PC-9 (cell line): ENCODE measurements at regions not wholly inside any gene's neighbourhood (a gene's known extent, or its start where the extent isn't known, plus 50 kb on each side); places are given as distances from the start of the nearest gene placed in this dataset.
"Not testable (repeated sequence)": the region's sequence is repeated elsewhere in the genome, so short reads cannot be mapped to it uniquely, and the experiment has no call there.

ENCODE experiments used
- BruUV-seq: library from RNA; stranded (reverse); fragments of 400-500 nt; replicated peaks from 2 replicates; lab custom pipeline; 2021; lab: Mats Ljungman, UMichigan
- CTCF ChIA-PET: fragments of 300-600 bp; sonication (Branson Sonifier 250); formaldehyde crosslinking; loops from one replicate; lab custom pipeline; 2022; ENCODE audit warnings: antibody characterized with exemption; lab: Charles Lee
- POLR2A ChIA-PET: fragments of 300-600 bp; sonication (Branson Sonifier 250); formaldehyde crosslinking; loops from one replicate; lab custom pipeline; 2022; ENCODE audit warnings: antibody characterized with exemption; ENCODE audit not compliant: unreplicated experiment; lab: Charles Lee
- DNase-seq, 2 experiments: peaks; one replicate each; pipeline versions ENCODE4 v3.0.0 to v3.0.0-alpha.2; 2015 to 2022; ENCODE audit warnings: mixed read lengths in 1 of 2
- H2AFZ ChIP-seq: fragments of 200-600 bp; sonication (generic); 2 replicates; pipeline ENCODE4 v1.8.1; 2017; ENCODE audit warnings: antibody characterized with exemption
- H3F3A ChIP-seq: fragments of 200-600 bp; sonication (generic); 2 replicates; pipeline ENCODE4 v1.8.1; 2017; ENCODE audit warnings: antibody characterized with exemption, mild to moderate bottlenecking, low read depth; ENCODE audit not compliant: insufficient read depth
- H3K27ac ChIP-seq: fragments of 200-600 bp; sonication (generic); 2 replicates; pipeline ENCODE4 v1.6.1; 2016; ENCODE audit warnings: mixed run types
- H3K27me3 ChIP-seq: fragments of 200-600 bp; sonication (generic); 2 replicates; pipeline ENCODE4 v1.6.1; 2016; ENCODE audit warnings: low read depth, mixed run types; ENCODE audit not compliant: insufficient read depth
- H3K36me3 ChIP-seq: fragments of 200-600 bp; sonication (generic); 2 replicates; pipeline ENCODE4 v1.6.1; 2016; ENCODE audit warnings: low read depth, mixed run types
- H3K4me1 ChIP-seq: fragments of 200-600 bp; sonication (generic); replicated peaks from 2 replicates; pipeline ENCODE4 v1.6.1; 2016; ENCODE audit warnings: mixed run types; ENCODE audit not compliant: insufficient read depth
- H3K4me2 ChIP-seq: fragments of 200-600 bp; sonication (generic); 2 replicates; pipeline ENCODE4 v1.6.1; 2017; ENCODE audit warnings: mixed run types
- H3K4me3 ChIP-seq: fragments of 200-600 bp; sonication (generic); 2 replicates; pipeline ENCODE4 v1.6.1; 2016; ENCODE audit warnings: mixed run types
- H3K79me2 ChIP-seq: fragments of 200-600 bp; sonication (generic); 2 replicates; pipeline ENCODE4 v1.6.1; 2017; ENCODE audit warnings: low read depth, mixed run types
- H3K9me2 ChIP-seq: fragments of 200-600 bp; sonication (generic); 2 replicates; pipeline ENCODE4 v1.8.1; 2017; ENCODE audit warnings: mild to moderate bottlenecking; ENCODE audit not compliant: insufficient read depth
- H3K9me3 ChIP-seq: fragments of 200-600 bp; sonication (generic); 2 replicates; pipeline ENCODE4 v1.8.1; 2016; ENCODE audit warnings: low read depth; ENCODE audit not compliant: insufficient read depth
- H4K20me1 ChIP-seq: fragments of 200-600 bp; sonication (generic); 2 replicates; pipeline ENCODE4 v1.8.1; 2017; ENCODE audit not compliant: insufficient read depth
- CTCF ChIP-seq: fragments of 200-600 bp; sonication (generic); conservative IDR thresholded peaks from 2 replicates; pipeline ENCODE4 v1.6.1; 2017; ENCODE audit warnings: mixed run types, antibody characterized with exemption, mild to moderate bottlenecking, moderate library complexity
- EZH2 ChIP-seq: fragments of 200-600 bp; sonication (generic); IDR thresholded peaks from 2 replicates; pipeline ENCODE4 v1.8.0; 2017; ENCODE audit warnings: antibody characterized with exemption, low read depth
- intact Hi-C: fragments of 100-400 bp; cut with micrococcal nuclease; formaldehyde crosslinking; loops from one replicate; pipeline ENCODE4 v1.10.0; 2022; ENCODE audit not compliant: unreplicated experiment

GRCh38 chr20:12243327-12243726 is 325.6 kb downstream of the BTBD3 start:
- Histone ChIP-seq H4K20me1 (no peaks in the 10 kb centered on the region), H3K4me1 (no peaks in the 10 kb centered on the region), H3K79me2 (no peaks in the 10 kb centered on the region), H3K9me2 (no peaks in the 10 kb centered on the region), H3K27ac (no peak overlapping the region), H3K4me2 (no peak overlapping the region), H2AFZ (no peak overlapping the region), H3K27me3 (no peaks in the 10 kb centered on the region), H3K9me3 (no peaks in the 10 kb centered on the region), H3K4me3 (no peak overlapping the region), H3F3A (no peaks in the 10 kb centered on the region), H3K36me3 (no peaks in the 10 kb centered on the region)
- BruUV-seq, result no TSS peak
- TF ChIP-seq CTCF (no peak), EZH2 (no peak)
- ChIA-PET POLR2A (no interaction called here), CTCF (no interaction called here)
- no peak for DNase-seq
- intact Hi-C loops, result no loop called here

GRCh38 chr20:12248481-12248880 is 330.8 kb downstream of the BTBD3 start:
- no peaks in the 10 kb centered on the region for H3K79me2 ChIP-seq
- BruUV-seq, result no TSS peak
- no peak overlapping the region for H3K4me3 ChIP-seq
- no peak for DNase-seq
- 0 out of 2 replicates have a peak, but pooled peaks cover 6% of the 10 kb centered on the region for H3K9me2 ChIP-seq
- no peak overlapping the region for H2AFZ ChIP-seq
- no peak overlapping the region for H3K4me2 ChIP-seq
- ChIA-PET POLR2A (no interaction called here), CTCF (no interaction called here)
- intact Hi-C loops, result no loop called here
- H3K27me3 ChIP-seq, result no peaks in the 10 kb centered on the region
- H3K27ac ChIP-seq, result no peak overlapping the region
- H3K4me1 ChIP-seq, result no peaks in the 10 kb centered on the region
- H3F3A ChIP-seq, result no peaks in the 10 kb centered on the region
- no peaks in the 10 kb centered on the region for H3K36me3 ChIP-seq
- no peak for TF ChIP-seq EZH2
- H4K20me1 ChIP-seq, result no peaks in the 10 kb centered on the region
- H3K9me3 ChIP-seq, result no peaks in the 10 kb centered on the region; the same call in 1 of the 2 replicates

- H4K20me1 ChIP-seq, H3K79me2 ChIP-seq, H3K27me3 ChIP-seq, H3K4me1 ChIP-seq, H3K9me3 ChIP-seq, intact Hi-C loops, DNase-seq, H3K36me3 ChIP-seq, H3F3A ChIP-seq, H3K27ac ChIP-seq, POLR2A ChIA-PET, CTCF ChIA-PET, H3K4me3 ChIP-seq, H3K4me2 ChIP-seq, BruUV-seq, H3K9me2 ChIP-seq, H2AFZ ChIP-seq: not testable (repeated sequence)
Measured at GRCh38 chr20:12250661-12251060, 333.0 kb downstream of the BTBD3 start.

- BruUV-seq, result no TSS peak
- TF ChIP-seq EZH2 (no peak), CTCF (no peak)
- Histone ChIP-seq H3K9me3 (no peaks in the 10 kb centered on the region; the same call in 1 of the 2 replicates), H3F3A (no peaks in the 10 kb centered on the region), H2AFZ (no peak overlapping the region), H3K4me2 (no peak overlapping the region), H4K20me1 (no peaks in the 10 kb centered on the region), H3K79me2 (no peaks in the 10 kb centered on the region), H3K27me3 (no peaks in the 10 kb centered on the region), H3K9me2 (0 out of 2 replicates have a peak, but pooled peaks cover 6% of the 10 kb centered on the region), H3K36me3 (no peaks in the 10 kb centered on the region), H3K4me1 (no peaks in the 10 kb centered on the region), H3K27ac (no peak overlapping the region), H3K4me3 (no peak overlapping the region)
- POLR2A ChIA-PET, result no interaction called here
- intact Hi-C loops, result no loop called here
- DNase-seq, result no peak
- CTCF ChIA-PET, result no interaction called here
Measured at GRCh38 chr20:12252793-12253192, 335.1 kb downstream of the BTBD3 start.
